GM12878 (cell line): ENCODE measurements at regions not wholly inside any gene's neighbourhood (a gene's known extent, or its start where the extent isn't known, plus 50 kb on each side); places are given as distances from the start of the nearest gene placed in this dataset.
"Not testable (repeated sequence)": the region's sequence is repeated elsewhere in the genome, so short reads cannot be mapped to it uniquely, and the experiment has no call there.

ENCODE experiments used
- ATAC-seq: fragments of 200-7000 bp; cut with Tn5 transposase; 3 replicates; pipeline ENCODE4 v1.9.1; 2020; ENCODE audit warnings: mild to moderate bottlenecking, moderate library complexity
- BruUV-seq: library from RNA; stranded (reverse); fragments of 400-500 nt; replicated peaks from 2 replicates; lab custom pipeline; 2021; lab: Mats Ljungman, UMichigan
- CTCF ChIA-PET: fragments of 300-600 bp; sonication (Branson Sonifier 250); formaldehyde crosslinking; extraction: SDS; loops from one replicate; lab custom pipeline; 2021; ENCODE audit warnings: inconsistent platforms; lab: Yijun Ruan, JAX
- POLR2A ChIA-PET: fragments of 350-600 bp; formaldehyde crosslinking; extraction: SDS; loops from one replicate; lab custom pipeline; 2021; ENCODE audit warnings: inconsistent platforms; lab: Charles Lee
- RAD21 ChIA-PET: fragments of 300-600 bp; sonication (Branson Sonifier 250); formaldehyde crosslinking; loops from one replicate; lab custom pipeline; 2023; ENCODE audit warnings: antibody characterized with exemption; ENCODE audit not compliant: unreplicated experiment; lab: Charles Lee
- SMC1A ChIA-PET: fragments of 300-600 bp; sonication (Branson Sonifier 250); formaldehyde crosslinking; loops from one replicate; lab custom pipeline; 2023; ENCODE audit not compliant: unreplicated experiment, uncharacterized antibody; lab: Charles Lee
- DNase-seq: peaks from one replicate; pipeline ENCODE4 v3.0.0-alpha.2; 2011; ENCODE audit warnings: low read depth, low spot score
- FAIRE-seq: peaks from 3 replicates; lab custom pipeline; 2011; peaks lifted over from hg19 to GRCh38; lab: Jason Lieb, UNC
- H2AFZ ChIP-seq: 2 replicates; pipeline ENCODE4 v1.6.0; 2011; ENCODE audit warnings: low read depth, low read length, control low read depth; ENCODE audit not compliant: control insufficient read depth
- H3K27ac ChIP-seq: 2 replicates; pipeline ENCODE4 v1.5.1; 2011; ENCODE audit warnings: control low read depth; ENCODE audit not compliant: control insufficient read depth, insufficient read depth
- H3K27me3 ChIP-seq, 2 experiments: replicated peaks in 1 of 2; 2 replicates each; pipeline versions ENCODE4 v1.6.0 to v1.6.1; 2011; ENCODE audit warnings: low read length in 1 of 2; ENCODE audit not compliant: control insufficient read depth in 2 of 2, insufficient read depth in 2 of 2
- H3K36me3 ChIP-seq, 2 experiments: 2 replicates each; pipeline ENCODE4 v1.5.1; 2011; ENCODE audit warnings: low read length in 1 of 2; ENCODE audit not compliant: control insufficient read depth in 2 of 2, insufficient read depth in 2 of 2
- H3K4me1 ChIP-seq: 2 replicates; pipeline ENCODE4 v1.6.1; 2011; ENCODE audit warnings: mild to moderate bottlenecking, low read length, moderate library complexity, mixed read lengths; ENCODE audit not compliant: control insufficient read depth, insufficient read depth
- H3K4me2 ChIP-seq: 2 replicates; pipeline ENCODE4 v1.6.0; 2011; ENCODE audit warnings: control low read depth; ENCODE audit not compliant: control insufficient read depth, insufficient read depth
- H3K4me3 ChIP-seq: fragments of 200-600 bp; sonication (generic); 2 replicates; pipeline ENCODE4 v1.5.1; 2016
- H3K79me2 ChIP-seq: 2 replicates; pipeline ENCODE4 v1.6.0; 2011; ENCODE audit warnings: low read length; ENCODE audit not compliant: control insufficient read depth, insufficient read depth
- H3K9ac ChIP-seq: 2 replicates; pipeline ENCODE4 v1.8.0; 2011; ENCODE audit warnings: low read length, control low read depth, mixed read lengths; ENCODE audit not compliant: control insufficient read depth, insufficient read depth
- H3K9me3 ChIP-seq: replicated peaks from 3 replicates; pipeline ENCODE4 v1.5.1; 2011; ENCODE audit warnings: mild to moderate bottlenecking, low read length; ENCODE audit not compliant: control insufficient read depth, insufficient read depth
- H4K20me1 ChIP-seq: 2 replicates; pipeline ENCODE4 v1.6.0; 2011; ENCODE audit not compliant: control insufficient read depth, insufficient read depth
- BACH1 ChIP-seq: fragments of 450-650 bp; IDR thresholded peaks from 2 replicates; pipeline ENCODE4 v1.6.1; 2017; ENCODE audit warnings: mild to moderate bottlenecking, borderline replicate concordance
- CHD1 ChIP-seq: IDR thresholded peaks from 2 replicates; pipeline ENCODE4 v1.6.1; 2012; ENCODE audit warnings: low read depth, low read length, improper control_type of control experiment
- CREB1 ChIP-seq: IDR thresholded peaks from 2 replicates; pipeline ENCODE4 v1.6.1; 2012; ENCODE audit warnings: low read depth, mild to moderate bottlenecking, inconsistent platforms
- EP300 ChIP-seq, 2 experiments: fragments of 150-350 bp in 1 of 2; IDR thresholded peaks; 2 replicates each; pipeline ENCODE4 v1.6.1; 2011 to 2012; ENCODE audit warnings: low read depth in 2 of 2, low read length in 2 of 2, borderline replicate concordance in 1 of 2, improper control_type of control experiment in 1 of 2, inconsistent platforms in 1 of 2; ENCODE audit not compliant: control insufficient read depth in 1 of 2
- IKZF1 ChIP-seq: fragments of 450-650 bp; conservative IDR thresholded peaks from 2 replicates; pipeline ENCODE4 v1.6.1; 2017; ENCODE audit warnings: antibody characterized with exemption, mild to moderate bottlenecking
- IKZF2 ChIP-seq, 2 experiments: fragments of 450-650 bp; IDR thresholded peaks; 2 replicates each; pipeline ENCODE4 v1.6.1; 2017; ENCODE audit warnings: mild to moderate bottlenecking in 2 of 2, moderate library complexity in 2 of 2
- POLR2AphosphoS5 ChIP-seq: IDR thresholded peaks from 2 replicates; pipeline ENCODE4 v1.6.1; 2011; ENCODE audit warnings: mild to moderate bottlenecking, low read length, inconsistent platforms
- STAT1 ChIP-seq: fragments of 450-650 bp; conservative IDR thresholded peaks from 2 replicates; pipeline ENCODE4 v1.6.1; 2014; ENCODE audit warnings: antibody characterized with exemption, mild to moderate bottlenecking
- WGBS: methylation state at CpG from one replicate; pipeline ENCODE4 v1.1.6; 2016; ENCODE audit warnings: low lambda C conversion rate; ENCODE audit not compliant: insufficient replicate concordance, insufficient coverage; ENCODE audit errors: missing lambda C conversion rate; 5-methylcytosine and 5-hydroxymethylcytosine counted together
- in situ Hi-C: fragments of 300-500 bp; cut with MboI; formaldehyde crosslinking; loops from 9 replicates; pipeline ENCODE4 v1.14.3; 2018; ENCODE audit warnings: mixed read lengths
- intact Hi-C: fragments of 100-400 bp; cut with micrococcal nuclease; formaldehyde crosslinking; loops from one replicate; pipeline ENCODE4 v1.14.2; 2022; ENCODE audit not compliant: unreplicated experiment
- TF ChIP-seq, protein P1 (sequence below): IDR thresholded peaks from 2 replicates; pipeline ENCODE4 v1.6.1; 2011; ENCODE audit warnings: borderline replicate concordance, low read depth, mild to moderate bottlenecking, moderate library complexity, mixed read lengths, low read length; ENCODE audit not compliant: insufficient read depth; ENCODE audit errors: extremely low read length
- TF ChIP-seq, protein P2 (sequence below): IDR thresholded peaks from 2 replicates; pipeline ENCODE4 v1.6.1; 2012; ENCODE audit warnings: low read length, inconsistent platforms
- TF ChIP-seq, protein P3 (sequence below): fragments of 450-650 bp; IDR thresholded peaks from 2 replicates; pipeline ENCODE4 v1.6.1; 2016; ENCODE audit warnings: mild to moderate bottlenecking

DNA sequence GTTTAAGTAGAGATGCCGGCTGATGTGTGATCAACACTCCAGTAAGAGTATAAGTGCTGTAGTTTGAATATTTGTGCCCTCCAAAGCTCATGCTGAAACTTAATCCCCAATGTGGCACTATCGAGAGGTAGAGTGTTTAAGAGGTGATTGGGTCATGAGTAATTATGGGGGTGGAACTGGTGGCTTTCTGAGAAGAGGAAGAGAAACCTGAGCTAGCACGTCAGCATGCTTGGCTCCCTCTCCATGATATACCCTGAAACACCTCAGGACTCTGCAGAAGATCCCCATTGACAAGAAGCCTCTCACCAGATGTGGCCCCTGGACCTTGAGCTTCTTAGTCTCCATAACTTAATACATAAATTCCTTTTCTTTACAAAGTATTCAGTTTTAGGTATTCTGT is 584.8 kb downstream of the TSN start (continued):
- TF ChIP-seq, protein P1, sequence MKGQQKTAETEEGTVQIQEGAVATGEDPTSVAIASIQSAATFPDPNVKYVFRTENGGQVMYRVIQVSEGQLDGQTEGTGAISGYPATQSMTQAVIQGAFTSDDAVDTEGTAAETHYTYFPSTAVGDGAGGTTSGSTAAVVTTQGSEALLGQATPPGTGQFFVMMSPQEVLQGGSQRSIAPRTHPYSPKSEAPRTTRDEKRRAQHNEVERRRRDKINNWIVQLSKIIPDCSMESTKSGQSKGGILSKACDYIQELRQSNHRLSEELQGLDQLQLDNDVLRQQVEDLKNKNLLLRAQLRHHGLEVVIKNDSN, result no peak
- TF ChIP-seq, protein P2, sequence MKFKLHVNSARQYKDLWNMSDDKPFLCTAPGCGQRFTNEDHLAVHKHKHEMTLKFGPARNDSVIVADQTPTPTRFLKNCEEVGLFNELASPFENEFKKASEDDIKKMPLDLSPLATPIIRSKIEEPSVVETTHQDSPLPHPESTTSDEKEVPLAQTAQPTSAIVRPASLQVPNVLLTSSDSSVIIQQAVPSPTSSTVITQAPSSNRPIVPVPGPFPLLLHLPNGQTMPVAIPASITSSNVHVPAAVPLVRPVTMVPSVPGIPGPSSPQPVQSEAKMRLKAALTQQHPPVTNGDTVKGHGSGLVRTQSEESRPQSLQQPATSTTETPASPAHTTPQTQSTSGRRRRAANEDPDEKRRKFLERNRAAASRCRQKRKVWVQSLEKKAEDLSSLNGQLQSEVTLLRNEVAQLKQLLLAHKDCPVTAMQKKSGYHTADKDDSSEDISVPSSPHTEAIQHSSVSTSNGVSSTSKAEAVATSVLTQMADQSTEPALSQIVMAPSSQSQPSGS, result no peak
- no peak for TF ChIP-seq POLR2AphosphoS5
- no peak for TF ChIP-seq STAT1
- TF ChIP-seq, protein P3, sequence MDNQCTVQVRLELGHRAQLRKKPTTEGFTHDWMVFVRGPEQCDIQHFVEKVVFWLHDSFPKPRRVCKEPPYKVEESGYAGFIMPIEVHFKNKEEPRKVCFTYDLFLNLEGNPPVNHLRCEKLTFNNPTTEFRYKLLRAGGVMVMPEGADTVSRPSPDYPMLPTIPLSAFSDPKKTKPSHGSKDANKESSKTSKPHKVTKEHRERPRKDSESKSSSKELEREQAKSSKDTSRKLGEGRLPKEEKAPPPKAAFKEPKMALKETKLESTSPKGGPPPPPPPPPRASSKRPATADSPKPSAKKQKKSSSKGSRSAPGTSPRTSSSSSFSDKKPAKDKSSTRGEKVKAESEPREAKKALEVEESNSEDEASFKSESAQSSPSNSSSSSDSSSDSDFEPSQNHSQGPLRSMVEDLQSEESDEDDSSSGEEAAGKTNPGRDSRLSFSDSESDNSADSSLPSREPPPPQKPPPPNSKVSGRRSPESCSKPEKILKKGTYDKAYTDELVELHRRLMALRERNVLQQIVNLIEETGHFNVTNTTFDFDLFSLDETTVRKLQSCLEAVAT, result peak; percentile 35; the same call in 1 of the 2 replicates
- no peak for TF ChIP-seq CHD1
- peak; percentile 28; the same call in 1 of the 2 replicates for TF ChIP-seq CREB1

DNA sequence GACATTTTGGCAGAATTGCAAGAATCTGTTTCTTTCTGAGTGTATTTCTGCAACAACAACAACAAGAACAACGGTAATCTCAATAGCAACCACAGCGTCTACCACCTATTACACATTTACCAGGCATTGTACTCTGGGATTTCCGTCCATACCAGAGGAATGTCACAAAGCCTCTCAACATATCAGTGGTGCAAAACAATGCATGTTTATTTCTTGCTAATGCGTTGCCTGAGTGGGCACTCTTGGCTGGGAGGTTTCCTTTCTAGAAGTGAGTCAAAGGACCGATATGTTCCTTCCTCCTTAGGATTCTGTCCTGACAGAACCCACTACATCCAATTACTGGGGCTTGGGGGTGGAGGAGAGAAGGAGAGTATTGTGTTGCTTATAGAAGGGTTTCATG is 585.6 kb downstream of the TSN start:
- in situ Hi-C loops, result no loop called here
- no peaks in the 10 kb centered on the region for H4K20me1 ChIP-seq
- no TSS peak for BruUV-seq

DNA sequence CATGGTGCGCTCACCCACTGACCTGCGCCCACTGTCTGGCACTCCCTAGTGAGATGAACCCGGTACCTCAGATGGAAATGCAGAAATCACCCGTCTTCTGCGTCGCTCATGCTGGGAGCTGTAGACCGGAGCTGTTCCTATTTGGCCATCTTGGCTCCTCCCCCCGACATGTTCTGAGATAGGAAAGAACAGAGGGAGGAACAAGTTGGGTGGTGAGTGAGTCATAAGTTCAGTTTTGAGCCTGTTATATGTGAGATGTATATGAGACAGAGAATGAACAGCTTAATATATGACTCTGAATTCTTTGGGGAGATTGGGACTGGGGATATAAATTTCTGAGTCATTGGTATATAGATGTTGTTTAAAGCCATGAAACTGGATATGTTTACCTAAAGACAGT is 596.7 kb downstream of the TSN start:
- ATAC-seq, RAD21 ChIA-PET, SMC1A ChIA-PET, H3K9ac ChIP-seq, FAIRE-seq, H4K20me1 ChIP-seq, BruUV-seq, H3K27me3 ChIP-seq, H3K4me1 ChIP-seq, H3K4me2 ChIP-seq, intact Hi-C loops, H3K9me3 ChIP-seq, H3K4me3 ChIP-seq, in situ Hi-C loops, CTCF ChIA-PET, H3K27ac ChIP-seq, H3K36me3 ChIP-seq, POLR2A ChIA-PET, H3K79me2 ChIP-seq, DNase-seq, H2AFZ ChIP-seq: not testable (repeated sequence)
- 23% methylated on average over 3 of the region's 8 CpGs for WGBS

More for the DNA sequence above, 585.6 kb downstream of the TSN start:
- Histone ChIP-seq H3K9me3 (no peaks in the 10 kb centered on the region; the same call in 2 of the 3 replicates), H3K36me3 (no peaks in the 10 kb centered on the region), H3K27me3 (no peaks in the 10 kb centered on the region), H3K27ac (no peak overlapping the region), H3K9ac (no peak overlapping the region), H2AFZ (no peak overlapping the region), H3K4me2 (no peak overlapping the region), H3K79me2 (no peaks in the 10 kb centered on the region), H3K4me1 (peaks cover 6% of the 10 kb centered on the region), H3K4me3 (no peak overlapping the region)
- ChIA-PET CTCF (interaction anchor here (1.2 to 1.8 kb wide), 2 partner anchors 13 to 181 kb away, joined by 3 to 8 read pairs; no protein-coding TSS in a partner anchor), SMC1A (interaction anchor here (0.7 to 2.1 kb wide), 7 partner anchors 15 to 544 kb away, joined by 3 to 6 read pairs (median 4); no protein-coding TSS in a partner anchor), RAD21 (interaction anchor here (0.9 to 2.2 kb wide), 3 partner anchors 24 to 396 kb away, joined by 3 to 9 read pairs (median 3); no protein-coding TSS in a partner anchor), POLR2A (interaction anchor here (0.6 kb wide), 2 partner anchors 52 to 324 kb away, joined by 3 to 4 read pairs; no protein-coding TSS in a partner anchor)
- WGBS, result 20% methylated on average over 5 of the region's 5 CpGs
- no peak for TF ChIP-seq BACH1
- peak in 1 of 2 experiments; percentile 40; a peak in 1 of 4 replicates for TF ChIP-seq EP300 (IDR thresholded peaks at IDR 0.05; ENCODE audit: borderline replicate concordance in 1 of 2, control insufficient read depth in 1 of 2, low read depth in 2 of 2, low read length in 2 of 2)
- TF ChIP-seq IKZF2 (IDR thresholded peaks at IDR 0.05), result peak; percentile 75 to 77
- TF ChIP-seq IKZF1, result peak; percentile 73
- FAIRE-seq (peak; percentile 7), ATAC-seq (peak; percentile 79), DNase-seq (peak; percentile 8)
- intact Hi-C loops, result no loop called here
